ENCODE measurements at regions not wholly inside any gene's neighbourhood (a gene's known extent, or its start where the extent isn't known, plus 50 kb on each side); places are given as distances from the start of the nearest gene placed in this dataset.
"Not testable (repeated sequence)": the region's sequence is repeated elsewhere in the genome, so short reads cannot be mapped to it uniquely, and the experiment has no call there.

DNA sequence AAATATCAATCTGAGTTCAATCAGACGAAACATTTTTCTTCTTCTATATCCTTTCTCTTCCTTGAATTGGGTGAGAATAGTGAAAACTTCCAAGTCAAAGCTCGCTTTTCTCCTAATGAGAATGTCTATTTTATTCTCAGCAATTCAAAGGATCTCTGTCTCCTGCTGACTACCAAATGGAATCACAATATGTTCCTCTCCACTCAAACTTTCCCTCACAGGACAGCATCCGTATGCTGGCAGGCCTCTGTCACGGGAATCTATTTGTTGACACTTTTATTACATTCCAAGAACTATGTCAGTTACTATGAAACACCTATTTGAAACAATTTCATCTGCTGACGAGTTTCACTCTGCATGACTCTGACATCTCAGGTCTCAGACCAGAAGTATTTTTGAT lies 1196.6 kb downstream of the CDH11 start:
- DNase-seq (ENCODE audit: low spot score), result no peak

DNA sequence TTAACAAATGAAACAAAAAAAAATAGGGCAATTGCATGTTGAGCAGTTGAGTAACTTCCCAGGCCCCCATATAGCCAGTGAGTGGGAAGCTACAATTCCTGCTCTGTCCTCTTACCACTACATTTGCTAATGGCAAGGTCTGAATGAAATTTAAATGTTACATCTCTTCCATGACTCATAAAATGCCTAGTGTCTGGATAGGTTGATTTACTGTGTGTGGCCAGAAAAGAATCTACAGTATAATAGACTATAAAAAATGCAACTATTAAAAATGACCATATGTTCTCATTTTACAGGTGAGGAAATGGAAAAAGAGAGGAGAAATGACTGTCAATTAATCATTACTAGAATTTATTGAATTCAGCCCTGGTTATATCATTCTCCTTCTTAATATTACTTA lies 1199.3 kb downstream of the CDH11 start:
- DNase-seq (ENCODE audit: low spot score), result no peak

DNA sequence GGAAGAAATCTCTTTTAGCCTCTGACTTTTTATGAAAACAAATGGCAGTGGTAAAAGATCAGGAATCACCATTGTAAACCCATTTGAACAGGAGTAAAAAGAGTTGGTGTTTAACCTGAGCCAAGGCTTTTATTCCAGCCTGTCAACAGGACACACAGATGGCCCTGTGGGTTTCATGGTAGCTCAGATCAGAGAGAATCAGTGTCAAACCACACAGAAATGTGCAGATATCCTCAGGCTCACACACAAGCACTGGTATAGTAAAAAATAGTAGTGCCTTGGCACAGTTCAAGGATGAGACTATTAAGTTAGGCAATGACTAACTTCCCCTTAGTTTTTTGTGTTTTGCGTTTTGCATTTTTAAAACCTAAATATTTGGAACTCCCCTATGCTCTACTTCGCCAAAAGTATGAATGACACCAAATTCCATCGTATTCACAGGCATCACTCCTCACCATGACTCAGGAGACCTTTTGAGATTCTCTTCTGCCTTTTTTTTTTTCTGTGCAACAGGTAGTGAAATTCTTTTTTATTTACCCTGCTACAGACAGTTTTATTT lies 1200.0 kb downstream of the CDH11 start:
- no peak for DNase-seq (ENCODE audit: low spot score)

GRCh38 chr16:63913290-63913689 lies 1208.6 kb downstream of the CDH11 start:
- DNase-seq (ENCODE audit: low spot score), result no peak

DNA sequence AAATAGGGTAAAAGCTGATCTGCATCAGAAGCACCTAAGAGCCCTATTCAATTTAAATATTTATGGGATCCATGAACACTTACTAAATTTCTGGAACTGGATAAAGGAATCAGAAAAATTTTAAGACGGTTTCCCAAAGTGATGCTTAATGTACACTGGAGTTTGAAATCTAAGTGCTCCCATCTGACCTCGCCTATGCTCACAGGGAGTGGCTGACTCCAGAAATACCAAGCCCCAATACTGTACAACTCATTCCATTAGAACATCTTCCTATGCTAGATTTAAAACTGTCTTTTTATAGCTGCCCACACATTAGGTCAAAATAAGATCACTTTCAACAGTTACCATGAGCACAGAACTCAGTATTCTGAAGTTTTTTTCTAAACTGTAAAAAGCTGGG lies 1214.6 kb downstream of the CDH11 start:
- no peak for DNase-seq (ENCODE audit: low spot score)

- DNase-seq (ENCODE audit: low spot score), result no peak
Measured at GRCh38 chr16:63904930-63905329, 1216.9 kb downstream of the CDH11 start.

- no peak for DNase-seq (ENCODE audit: low spot score)
Measured at GRCh38 chr16:63904182-63904581, 1217.7 kb downstream of the CDH11 start.

- no peak for DNase-seq (ENCODE audit: low spot score)
Measured at GRCh38 chr16:63896383-63897109, 1225.3 kb downstream of the CDH11 start.

- no peak for DNase-seq (ENCODE audit: low spot score)
Measured at GRCh38 chr16:63890723-63891122, 1231.1 kb downstream of the CDH11 start.

DNA sequence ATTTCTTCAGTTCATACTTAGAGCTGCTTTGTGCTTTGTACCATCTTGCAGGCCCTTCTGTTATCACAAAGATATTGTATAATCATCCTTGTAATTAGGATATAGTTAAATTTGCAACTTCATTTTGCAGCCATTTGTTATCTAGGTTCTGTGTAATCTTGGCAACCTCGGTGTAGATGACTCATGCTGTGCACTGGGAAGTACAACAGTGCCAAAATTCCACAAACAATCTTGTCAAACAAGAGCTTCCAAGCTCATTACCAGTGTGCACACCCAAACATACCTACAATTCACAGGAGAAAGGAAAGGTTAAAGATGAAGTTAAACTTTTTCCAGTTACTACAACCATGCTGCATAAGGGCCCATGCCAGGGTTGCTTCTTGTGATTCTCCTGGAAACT lies 1231.8 kb downstream of the CDH11 start:
- DNase-seq (ENCODE audit: low spot score), result peak; percentile 10

DNA sequence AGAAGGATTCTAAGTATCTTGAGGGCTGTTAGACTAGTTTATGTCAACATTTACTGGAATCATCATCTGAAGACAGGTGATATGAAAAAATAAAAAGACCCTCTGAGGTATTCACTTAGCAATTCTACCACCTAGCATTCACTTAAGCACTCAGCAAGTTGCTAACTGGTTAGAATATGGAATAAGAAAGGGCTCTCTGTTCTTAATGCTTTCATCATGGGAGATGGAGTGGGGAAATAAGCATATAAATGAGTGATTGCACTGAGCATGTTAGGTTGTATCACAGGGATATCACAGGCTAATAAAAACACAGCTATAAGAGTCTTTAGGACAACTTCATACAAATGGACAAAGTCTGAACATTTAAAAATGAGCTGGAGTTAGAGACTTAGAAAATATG lies 1238.8 kb downstream of the CDH11 start:
- no peak for DNase-seq (ENCODE audit: low spot score)

GRCh38 chr16:63882576-63882975 lies 1239.3 kb downstream of the CDH11 start:
- DNase-seq (ENCODE audit: low spot score), result no peak

DNA sequence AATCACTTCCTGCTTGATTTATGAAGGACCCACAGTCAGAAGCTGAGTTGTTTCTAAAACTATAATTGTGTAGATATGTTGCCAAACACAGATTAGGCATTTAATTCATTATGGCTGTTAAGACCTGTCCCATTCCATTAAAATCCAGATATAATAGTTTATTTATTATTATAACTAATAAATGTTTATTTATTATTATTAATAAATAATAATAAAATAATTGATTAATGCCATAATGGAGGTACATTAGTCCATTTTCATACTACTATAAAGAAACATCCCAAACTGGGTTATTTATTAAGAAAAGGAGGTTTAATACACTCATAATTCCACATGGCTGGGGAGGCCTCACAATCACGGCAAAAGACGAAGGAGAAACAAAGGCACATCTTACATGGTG lies 1240.9 kb downstream of the CDH11 start:
- no peak for DNase-seq (ENCODE audit: low spot score)

DNA sequence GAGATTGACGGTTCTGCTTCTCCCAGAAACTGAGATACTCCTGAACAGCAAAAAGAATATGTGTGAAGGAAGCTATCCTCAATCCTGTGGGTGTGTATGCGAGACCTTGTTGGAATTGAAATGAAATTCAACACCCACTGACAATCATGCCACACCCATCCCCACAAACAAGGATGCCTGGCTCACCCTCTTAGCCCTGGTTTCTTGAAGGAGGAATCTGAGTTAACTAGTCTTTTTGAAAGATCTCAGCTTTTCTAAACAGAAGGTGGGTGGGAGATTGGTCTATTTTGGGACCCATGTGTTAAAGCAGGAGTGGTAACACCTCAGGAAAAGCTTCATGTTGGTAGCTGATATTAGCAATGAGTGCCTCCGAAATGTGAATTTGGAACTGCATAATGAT lies 1244.5 kb downstream of the CDH11 start:
- DNase-seq (ENCODE audit: low spot score), result no peak

- no peak for DNase-seq (ENCODE audit: low spot score)
Measured at GRCh38 chr16:63876103-63876502, 1245.8 kb downstream of the CDH11 start.

GRCh38 chr16:63860700-63861099 lies 1261.2 kb downstream of the CDH11 start:
- not testable (repeated sequence) for DNase-seq (ENCODE audit: low spot score)

GRCh38 chr16:63856537-63856936 lies 1265.3 kb downstream of the CDH11 start:
- no peak for DNase-seq (ENCODE audit: low spot score)

- DNase-seq (ENCODE audit: low spot score), result no peak
Measured at GRCh38 chr16:63850979-63851378, 1270.9 kb downstream of the CDH11 start.

GRCh38 chr16:63841271-63841670 lies 1280.6 kb downstream of the CDH11 start:
- no peak for DNase-seq (ENCODE audit: low spot score)

DNA sequence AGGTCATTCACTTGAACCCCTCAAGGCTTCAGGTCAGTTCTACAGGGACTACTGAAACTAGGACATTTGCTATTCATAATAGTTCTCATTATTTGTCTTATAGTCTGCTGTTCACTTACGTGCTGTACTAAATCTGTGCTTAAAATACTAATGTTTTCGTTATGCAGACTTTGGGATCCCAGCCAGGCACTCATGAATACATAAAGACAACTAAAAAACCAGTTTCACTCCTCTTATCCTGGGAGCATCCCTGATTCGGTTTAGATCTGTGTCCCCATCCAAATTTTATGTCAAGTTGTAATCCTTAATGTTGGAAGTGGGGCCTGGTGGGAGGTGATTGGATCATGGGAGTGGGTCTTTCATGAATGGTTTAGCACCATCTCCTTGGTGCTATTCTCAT lies 1291.8 kb downstream of the CDH11 start:
- DNase-seq (ENCODE audit: low spot score), result no peak

- DNase-seq (ENCODE audit: low spot score), result no peak
Measured at GRCh38 chr16:63822818-63823217, 1299.0 kb downstream of the CDH11 start.

DNA sequence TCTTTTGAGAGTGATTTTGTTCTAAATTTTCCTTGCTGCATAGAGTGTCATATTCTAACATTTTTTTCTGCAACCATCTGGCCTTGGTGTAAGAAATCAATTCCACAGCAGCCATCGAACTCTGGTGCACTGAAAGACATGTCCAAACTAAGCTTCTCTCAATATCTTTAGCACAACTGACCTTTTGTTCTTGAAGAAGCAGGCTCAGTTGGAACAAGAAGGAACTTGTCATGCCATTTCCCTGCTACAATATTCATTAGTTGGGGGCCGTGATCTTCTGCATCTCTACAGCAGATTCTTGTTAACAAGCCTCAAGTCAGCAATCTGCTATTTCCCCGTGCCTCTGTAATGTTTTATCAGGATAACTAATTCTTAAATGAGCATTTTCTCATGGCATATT lies 1305.6 kb downstream of the CDH11 start:
- no peak for DNase-seq (ENCODE audit: low spot score)

GRCh38 chr16:63813862-63814261 lies 1308.0 kb downstream of the CDH11 start:
- DNase-seq (ENCODE audit: low spot score), result no peak

- DNase-seq (ENCODE audit: low spot score), result no peak
Measured at GRCh38 chr16:63808730-63809129, 1313.1 kb downstream of the CDH11 start.

Data from AG08395 (cell line).